OCI-LY3 (cell line): ENCODE measurements at regions not wholly inside any gene's neighbourhood (a gene's known extent, or its start where the extent isn't known, plus 50 kb on each side); places are given as distances from the start of the nearest gene placed in this dataset.
"Not testable (repeated sequence)": the region's sequence is repeated elsewhere in the genome, so short reads cannot be mapped to it uniquely, and the experiment has no call there.

Experiments
- CTCF ChIP-seq: fragments of 200-600, 300-600 bp; sonication (generic); IDR thresholded peaks from 2 replicates; pipeline ENCODE4 v1.5.1; 2014; ENCODE audit warnings: antibody characterized with exemption, low read length, low read depth
- EZH2phosphoT487 ChIP-seq: fragments of 200-600 bp; shearing (Covaris generic); IDR thresholded peaks from 2 replicates; pipeline ENCODE4 v1.6.1; 2018; ENCODE audit warnings: antibody characterized with exemption, mixed run types, low read depth

- TF ChIP-seq CTCF, EZH2phosphoT487: not testable (repeated sequence)
These were observed 565.3 kb upstream of the GOLIM4 start for GRCh38 chr3:168660879-168661657.
